Stimulated activated CD4-positive, alpha-beta T cell treated with anti-CD3 and anti-CD28 coated beads, Interleukin-15, amount 100 ng/mL, for 1 hour (primary cell): ENCODE measurements at regions not wholly inside any gene's neighbourhood (a gene's known extent, or its start where the extent isn't known, plus 50 kb on each side); places are given as distances from the start of the nearest gene placed in this dataset.
"Not testable (repeated sequence)": the region's sequence is repeated elsewhere in the genome, so short reads cannot be mapped to it uniquely, and the experiment has no call there.

ENCODE experiments used
- DNase-seq, 2 donors: peaks; one replicate each; pipeline ENCODE4 v3.0.0-alpha.2; 2020; ENCODE audit warnings: low read depth in 1 of 2, low spot score in 1 of 2

DNA sequence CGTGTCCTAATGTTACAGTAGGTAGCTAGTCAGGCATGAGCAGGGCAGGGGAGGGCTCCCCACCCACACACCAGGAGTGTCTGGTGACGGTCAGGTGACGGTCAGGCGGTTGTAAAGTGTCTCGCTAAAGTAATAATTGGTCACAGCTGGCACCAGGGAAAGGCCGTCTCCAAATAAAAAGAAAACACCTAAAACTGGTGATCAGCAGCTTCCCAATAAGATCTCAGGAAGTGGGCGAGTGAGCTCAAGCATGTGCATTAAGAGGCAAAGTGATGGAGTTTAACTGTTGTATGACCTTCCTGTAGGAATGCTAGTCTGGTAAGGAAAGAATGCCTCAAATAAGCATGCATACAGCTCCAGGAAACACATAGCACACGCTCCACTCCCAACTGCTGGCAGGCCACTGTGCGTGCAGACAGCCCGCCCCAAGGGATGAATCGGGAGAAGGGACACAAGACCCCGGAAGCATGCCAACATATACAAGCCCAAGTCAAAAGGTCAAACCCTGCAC is 177.1 kb downstream of the RNF144A start:
- DNase-seq: no peak

DNA sequence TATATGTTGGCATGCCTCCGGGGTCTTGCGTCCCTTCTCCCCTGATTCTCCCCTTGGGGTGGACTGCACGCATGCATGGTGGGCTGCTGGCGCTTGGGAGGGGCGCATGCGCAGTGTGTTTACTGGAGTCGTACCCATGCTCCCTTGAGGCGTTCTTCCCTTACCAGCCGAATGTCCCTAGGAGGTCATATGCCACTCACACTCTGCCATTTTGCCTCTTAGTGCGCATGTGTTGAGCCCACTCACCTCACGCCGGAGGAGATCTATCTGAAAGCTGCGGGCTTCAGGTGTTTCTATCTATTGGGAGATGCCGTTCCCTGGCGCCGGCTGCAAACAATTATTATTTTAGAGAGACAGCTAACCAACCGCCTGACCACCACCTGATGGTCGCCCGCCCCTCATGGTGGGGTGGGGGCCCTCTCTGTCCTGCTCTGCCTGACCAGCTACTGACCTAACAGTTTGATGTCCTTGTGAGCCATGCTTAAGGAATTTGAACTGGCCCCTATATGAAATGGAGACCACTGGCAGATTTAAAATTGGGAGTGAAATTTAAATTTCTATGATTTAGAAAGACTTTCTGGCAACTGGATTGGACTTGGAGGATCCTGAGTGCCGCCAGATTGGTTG is 179.6 kb downstream of the RNF144A start:
- no peak for DNase-seq

DNA sequence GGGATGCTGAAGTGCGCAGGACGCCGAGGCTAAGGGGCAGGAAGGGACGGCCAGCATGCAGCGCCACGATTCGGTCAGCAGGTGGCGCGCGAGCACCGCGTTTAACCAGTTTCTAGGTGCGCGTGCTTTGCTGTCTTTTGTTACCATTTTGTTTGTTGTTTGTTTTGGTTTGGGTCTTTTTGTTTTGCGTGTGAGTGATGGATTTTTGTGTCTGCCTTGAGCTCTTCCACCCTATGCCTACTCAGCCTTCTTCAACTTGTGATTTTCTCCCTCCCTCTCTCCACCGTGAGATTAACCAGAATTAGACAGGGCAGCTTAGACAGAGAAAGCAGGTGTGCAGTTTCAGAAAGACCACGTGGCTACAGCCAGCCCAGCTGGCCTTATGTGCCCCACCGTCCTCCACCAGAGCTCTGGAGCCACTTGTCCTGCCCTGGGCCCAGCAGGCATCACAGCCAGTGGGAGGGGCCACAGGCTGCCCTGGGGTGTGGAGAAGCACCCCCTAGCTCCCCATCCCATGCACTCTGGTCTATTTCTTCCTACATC is 180.2 kb downstream of the RNF144A start:
- peak; percentile 46 to 68 for DNase-seq

DNA sequence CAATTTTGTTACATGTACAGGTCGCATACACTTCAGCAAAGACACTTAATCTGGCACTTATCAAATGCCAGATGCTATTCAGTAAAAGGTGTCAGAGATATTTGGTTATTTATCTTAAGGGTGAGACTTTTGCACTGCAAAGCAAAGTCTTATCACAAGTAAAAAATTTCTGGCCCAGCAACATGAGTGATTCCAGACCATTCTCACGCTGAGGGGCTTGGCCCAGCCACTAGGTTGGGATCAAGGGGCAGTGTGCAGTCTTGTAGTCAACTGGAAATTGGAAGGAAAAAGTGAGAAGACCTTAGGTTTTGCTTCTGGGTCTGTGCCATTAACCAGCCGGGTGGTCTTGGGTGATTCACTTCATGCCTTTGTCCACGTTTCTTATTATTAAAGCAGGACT is 181.6 kb downstream of the RNF144A start:
- DNase-seq: no peak

DNA sequence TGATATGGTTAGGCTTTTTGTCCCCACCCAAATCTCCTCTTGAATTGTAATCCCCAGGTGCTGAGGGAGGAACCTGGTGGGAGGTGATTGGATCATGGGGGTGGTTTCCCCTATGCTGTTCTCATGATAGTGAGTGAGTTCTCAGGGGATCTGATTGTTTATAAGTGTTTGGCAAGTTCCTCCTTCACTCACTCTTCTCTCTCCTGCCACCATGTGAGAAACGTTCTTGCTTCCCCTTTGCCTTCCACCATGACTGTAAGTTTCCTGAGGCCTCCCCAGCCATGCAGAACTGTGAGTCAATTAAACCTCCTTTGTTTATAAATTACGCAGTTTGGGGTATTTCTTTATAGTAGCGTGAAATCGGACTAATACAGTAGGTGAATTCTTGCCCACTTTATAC is 182.5 kb downstream of the RNF144A start:
- DNase-seq: not testable (repeated sequence)

DNA sequence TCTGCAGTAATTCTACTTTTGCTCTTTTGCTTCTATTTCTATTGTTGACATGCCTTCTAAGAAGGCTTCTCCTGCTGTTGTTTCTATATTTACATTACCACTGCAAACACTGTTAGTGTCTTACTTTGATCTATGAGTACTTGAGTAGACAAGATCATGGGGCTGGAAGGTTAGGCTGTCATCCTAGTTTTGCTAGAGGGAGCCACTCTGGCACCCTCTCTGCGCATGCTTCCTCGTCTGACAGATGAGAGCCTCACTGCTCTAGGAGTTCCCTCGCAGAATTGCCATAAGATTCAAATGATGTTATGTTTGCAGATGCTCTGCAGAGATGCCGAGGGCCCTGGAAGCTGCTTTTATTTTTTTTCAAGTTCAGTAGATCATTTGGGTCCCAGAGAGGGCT is 185.6 kb downstream of the RNF144A start:
- no peak for DNase-seq

DNA sequence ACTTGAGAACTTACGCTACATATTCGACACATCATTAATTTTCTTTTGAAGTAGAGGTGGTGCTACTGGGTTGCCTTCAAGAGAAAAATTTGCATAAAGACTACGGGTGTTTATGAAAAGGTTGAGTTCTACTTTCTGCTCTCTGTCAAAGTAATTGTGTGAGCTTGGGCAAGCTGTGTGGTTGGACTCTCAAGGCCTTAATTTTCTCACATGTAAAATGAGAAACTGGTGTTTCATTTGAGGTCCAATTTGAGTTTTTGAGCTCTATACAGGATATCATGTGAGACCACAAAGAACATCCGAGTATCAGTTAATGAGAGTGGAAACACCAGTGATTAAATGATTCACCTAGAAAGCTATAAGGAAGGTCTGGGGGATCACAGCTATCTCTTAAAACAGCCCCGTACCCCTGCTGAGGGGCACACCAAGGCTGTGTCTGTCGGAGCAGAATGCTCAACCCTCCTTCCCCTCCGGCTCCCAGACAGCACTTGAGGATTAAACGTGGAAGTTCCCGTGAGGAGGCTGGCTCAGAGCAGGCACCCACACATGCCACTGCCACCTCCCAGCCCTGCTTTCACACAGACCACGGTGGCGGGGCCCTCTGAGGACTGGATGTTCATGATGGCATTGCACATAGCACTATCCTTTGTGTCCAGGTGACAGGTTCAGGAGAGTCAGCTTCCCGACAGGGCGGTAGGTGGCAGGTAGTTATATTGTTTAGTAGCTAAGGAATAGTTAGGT is 191.8 kb downstream of the RNF144A start:
- no peak for DNase-seq

DNA sequence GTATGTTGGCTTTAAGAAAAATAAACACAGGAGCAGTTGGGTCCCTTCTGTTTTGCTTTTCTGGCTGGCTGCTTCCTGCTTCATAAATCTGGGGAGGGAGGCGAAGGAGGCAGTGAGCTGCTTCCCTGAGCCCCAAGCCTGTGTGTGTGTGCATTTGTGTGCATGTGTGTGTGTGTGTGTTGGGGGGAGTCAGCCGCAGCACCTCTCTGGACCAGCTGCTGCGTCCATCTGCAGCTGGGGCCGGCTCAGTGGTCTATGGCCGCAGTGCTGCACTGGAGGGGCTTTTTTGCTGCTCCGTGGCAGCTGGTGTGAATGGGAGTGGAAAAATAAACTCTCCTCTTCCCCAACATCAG is 192.3 kb downstream of the RNF144A start:
- no peak for DNase-seq

DNA sequence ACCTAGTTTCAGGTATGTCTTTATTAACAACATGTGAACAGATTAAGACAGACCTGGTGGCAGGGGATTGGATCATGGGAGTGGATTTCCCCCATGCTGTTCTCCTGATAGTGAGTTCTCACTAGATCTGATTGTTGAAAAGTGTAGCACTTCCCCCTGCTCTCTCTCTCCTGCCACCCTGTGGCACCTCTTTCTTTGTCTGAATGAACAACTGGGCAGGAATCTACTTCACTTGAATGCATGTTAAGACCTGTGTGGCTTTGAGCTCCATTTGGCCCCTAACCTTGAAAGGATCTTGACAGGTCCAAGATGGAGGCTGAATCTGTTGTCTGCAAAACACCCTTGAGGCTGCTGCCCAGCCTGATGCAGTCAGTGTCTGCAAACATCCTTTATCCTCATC is 194.4 kb downstream of the RNF144A start:
- no peak for DNase-seq

DNA sequence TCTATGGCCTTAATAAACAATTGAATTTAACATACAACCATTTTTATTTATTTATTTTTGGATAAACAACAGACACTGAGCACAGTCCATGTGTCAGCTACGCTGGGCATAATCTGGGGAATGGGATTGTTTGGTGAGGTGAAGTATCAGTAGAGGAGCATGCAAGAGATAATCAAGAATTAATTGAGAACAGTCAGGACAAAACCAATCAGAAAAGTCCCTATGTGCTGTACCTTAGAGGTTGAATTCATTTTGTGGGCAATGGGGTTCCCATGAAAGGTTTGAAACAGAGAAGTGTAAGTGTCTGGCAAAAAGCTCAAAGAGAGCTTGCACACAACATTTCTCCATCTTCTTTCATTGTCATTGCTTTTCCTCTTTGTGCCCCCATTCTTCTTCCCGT is 198.2 kb downstream of the RNF144A start:
- DNase-seq: no peak

DNA sequence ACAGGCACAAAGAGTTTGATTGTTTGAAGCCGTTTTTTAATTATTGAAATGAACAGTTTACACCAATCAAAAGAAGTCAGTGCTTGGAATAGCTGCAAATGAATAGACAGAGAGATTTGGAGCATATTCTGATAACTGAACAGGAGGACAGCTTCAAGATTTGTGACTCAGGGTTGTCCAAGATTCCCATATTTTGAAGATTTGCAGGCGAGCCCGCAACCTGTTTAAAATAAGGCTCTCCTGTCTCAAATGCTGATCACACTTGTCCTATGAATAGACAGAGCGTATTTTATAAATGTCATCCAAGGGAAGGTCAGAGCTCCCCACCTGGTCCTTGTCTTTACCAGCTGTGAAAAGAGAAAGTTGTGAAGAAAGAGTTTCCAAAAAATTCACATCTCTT is 198.7 kb downstream of the RNF144A start:
- no peak for DNase-seq

DNA sequence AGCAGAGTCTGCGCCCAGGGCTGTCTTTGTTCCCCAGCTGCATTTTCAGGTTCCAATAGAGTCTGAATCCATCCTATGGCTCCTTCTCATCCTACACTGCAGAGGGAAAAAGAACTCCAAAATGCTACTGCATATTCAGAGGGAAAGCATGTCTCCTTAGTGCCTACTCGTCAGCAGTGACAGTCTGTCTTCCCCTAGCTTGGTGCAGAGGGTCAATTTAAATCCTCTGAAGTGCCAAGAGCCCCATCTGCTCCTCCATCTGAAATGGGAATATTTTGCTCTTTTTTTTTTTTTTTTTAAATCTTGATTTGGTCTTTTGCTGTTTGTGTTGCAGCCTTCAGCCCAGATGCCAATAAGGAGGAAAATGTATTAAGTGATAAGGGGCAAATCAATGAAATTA is 199.3 kb downstream of the RNF144A start:
- DNase-seq: no peak

DNA sequence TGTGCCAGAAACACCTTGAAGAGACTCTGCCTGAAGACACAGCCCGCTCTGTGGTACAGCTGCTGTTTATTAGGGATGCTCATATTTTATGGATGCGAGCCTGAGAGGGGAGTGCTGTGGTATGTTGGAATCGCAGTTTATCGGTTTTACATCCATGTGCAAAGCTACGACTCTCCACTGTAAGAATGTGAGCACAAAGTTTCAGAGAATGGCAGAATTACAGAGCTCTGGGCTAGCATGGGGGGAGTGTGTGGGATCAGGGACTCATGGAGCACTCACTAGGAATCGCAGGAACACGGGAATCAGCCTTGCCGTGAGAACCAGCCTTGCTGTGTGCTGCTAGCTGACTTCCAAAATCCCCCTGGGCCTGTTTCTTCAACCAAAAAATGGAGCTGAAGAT is 199.9 kb downstream of the RNF144A start:
- DNase-seq: no peak

DNA sequence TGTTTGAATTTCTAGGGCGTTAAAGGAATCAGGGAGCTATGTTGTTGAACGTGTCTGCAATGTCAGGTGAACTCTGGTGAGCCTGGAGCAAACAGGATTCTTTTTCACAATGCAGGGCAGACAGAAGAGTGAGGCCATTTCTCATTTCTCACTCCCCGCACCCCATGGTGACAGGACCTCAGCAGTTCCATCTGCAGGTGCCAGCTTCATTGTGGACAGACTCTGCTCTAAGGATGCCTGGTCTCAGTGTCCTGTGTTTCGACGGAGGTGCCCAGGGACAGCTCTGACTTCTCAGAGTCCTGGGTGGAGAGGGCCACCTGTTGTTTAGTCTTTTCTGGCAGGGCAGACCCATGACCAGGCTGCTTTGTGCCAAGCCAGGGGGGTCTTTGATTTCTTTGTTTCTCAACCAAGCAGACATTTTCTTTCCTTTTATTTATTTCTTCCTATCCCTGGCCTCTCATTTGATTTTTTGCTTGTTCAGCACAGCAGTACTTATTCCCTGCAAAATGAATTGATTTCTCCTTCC is 201.5 kb downstream of the RNF144A start:
- DNase-seq: no peak

DNA sequence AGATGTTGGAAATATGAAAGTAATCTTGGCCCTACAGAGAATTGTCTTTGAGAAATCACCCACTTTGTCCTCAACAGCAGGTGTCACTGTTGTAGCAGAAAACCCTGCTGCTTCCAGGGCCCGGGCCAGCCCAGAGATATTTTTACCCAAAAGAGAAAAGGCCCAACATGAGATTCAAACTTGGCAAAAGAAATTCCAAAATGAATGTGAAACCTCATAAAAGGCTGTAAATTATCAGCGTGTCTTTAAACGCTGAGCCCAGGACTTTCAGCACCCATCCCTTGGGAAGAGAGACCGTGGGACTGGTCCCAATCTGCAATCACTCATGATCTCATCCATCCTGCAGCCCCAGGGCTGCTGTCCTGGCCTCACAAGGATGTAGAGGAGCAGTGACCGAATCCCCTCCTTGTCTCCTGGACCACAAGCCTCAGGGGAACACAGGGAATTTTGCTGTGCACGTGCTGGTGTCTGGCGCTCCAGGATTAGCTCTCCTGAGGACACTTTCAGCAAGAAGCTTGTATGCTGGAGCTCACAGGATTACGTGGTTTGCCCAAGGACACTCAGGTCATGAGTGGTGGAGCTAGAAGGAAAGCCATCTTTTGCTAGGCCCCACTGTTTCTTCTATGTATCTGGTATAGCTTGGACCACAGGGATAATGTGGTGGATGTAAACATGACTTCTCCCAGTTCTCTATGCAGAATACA is 202.1 kb downstream of the RNF144A start:
- DNase-seq: no peak

DNA sequence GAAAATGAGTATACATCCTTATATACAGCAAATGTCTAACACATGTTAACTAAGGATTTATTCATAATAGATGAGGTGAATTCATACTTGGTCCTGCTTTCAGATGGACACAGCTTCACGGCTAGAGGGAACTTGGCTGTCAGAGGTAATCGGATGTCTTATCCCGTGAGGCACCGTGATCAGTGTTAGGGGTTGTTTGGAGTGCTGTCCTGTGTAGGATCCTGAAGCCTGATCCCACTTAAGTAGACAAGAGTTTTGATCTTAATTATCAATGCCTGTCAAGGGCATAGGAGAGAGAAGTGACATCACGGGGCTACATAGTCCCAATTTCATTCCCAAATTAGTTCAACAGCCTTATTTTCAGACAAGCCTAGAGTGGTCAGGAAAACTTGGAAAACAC is 204.6 kb downstream of the RNF144A start:
- DNase-seq: no peak

DNA sequence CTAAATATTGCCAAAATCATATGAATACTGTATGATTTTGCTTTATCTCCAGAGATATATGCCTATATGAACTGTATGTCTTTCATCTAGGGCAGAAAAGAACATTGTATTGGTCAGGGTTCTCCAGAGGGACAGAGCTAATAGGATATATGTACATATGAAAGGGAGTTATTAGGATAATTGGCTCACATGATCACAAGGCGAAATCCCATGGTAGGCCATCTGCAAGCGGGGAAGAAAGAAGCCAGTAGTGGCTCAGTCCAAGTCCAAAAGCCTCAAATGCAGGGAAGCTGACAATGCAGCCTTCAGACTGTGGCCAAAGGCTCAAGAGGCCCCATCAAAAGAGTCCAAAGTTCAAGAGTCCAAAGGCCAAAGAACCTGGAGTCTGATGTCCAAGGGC is 209.9 kb downstream of the RNF144A start:
- DNase-seq: no peak

DNA sequence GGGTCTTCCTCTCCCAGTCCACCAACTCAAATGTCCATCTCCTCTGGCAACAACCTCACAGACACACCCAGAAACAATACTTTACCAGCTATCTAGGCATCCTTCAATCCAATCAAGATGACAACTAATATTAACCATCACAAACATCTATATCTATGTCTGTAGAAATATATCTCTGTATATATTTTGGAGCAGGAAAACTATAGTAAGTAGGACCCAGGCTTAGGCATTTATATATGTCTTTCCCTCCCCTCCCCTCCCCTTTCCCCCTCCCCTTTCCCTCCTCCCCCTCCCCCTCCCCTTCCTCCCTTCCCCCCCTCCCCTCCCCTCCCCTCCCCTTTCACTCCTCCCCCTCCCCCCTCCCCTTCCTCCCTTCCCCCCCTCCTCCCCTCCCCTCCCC is 210.5 kb downstream of the RNF144A start:
- no peak for DNase-seq

DNA sequence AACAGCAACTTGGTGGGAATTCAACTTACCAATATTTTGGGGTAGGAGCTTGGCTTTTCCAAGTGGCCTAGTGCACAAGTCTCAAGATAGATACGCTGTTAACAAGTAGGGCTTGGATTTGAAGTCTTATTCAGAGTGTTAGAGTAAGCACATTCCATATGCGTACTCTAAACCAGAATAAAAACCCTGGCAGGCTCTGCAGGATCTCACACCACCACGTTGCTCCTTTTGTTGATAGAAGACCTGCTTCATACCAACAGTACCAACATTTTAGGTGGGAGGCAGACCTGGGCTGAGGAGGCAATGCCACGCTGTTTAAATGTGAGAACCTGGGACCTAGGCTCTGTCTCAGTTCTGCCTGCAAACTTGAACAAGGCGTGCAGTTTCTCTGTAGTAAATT is 214.0 kb downstream of the RNF144A start:
- DNase-seq: no peak

DNA sequence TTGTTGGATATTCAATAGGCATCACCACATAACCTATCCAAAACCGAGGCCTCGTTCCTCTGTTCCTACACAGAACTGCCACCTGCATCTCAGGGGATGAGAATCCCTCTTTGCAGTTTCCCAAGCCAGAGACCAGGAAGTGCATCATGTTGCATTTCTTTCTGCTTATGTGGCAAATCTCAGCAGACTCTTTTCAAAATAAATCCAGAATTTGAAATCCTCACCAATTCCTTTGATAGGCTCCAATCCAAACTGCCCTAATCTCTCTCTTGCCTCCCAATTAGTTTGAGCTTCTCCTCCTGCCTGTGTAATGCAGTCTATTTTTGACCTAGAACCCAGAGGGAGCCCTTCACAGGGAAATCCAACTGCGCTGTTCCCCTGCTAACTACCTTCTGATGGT is 215.5 kb downstream of the RNF144A start:
- no peak for DNase-seq

DNA sequence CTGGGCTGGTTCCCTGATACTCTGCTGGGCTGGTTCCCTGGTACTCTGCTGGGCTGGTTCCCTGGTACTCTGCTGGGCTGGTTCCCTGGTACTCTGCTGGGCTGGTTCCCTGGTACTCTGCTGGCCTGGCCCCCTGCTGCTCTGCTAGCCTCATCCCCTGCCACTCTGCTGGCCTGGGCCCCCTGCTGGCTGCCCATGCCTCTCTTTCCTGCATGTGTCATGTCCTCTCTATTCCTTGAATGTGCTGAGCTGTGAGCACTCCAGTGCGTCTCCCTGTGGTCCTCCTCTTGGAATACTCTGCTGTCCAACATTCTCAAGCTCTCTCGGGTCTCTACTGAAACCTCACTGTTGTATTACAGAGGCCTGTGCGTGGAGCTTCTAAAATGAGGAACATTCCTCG is 216.3 kb downstream of the RNF144A start:
- no peak for DNase-seq

DNA sequence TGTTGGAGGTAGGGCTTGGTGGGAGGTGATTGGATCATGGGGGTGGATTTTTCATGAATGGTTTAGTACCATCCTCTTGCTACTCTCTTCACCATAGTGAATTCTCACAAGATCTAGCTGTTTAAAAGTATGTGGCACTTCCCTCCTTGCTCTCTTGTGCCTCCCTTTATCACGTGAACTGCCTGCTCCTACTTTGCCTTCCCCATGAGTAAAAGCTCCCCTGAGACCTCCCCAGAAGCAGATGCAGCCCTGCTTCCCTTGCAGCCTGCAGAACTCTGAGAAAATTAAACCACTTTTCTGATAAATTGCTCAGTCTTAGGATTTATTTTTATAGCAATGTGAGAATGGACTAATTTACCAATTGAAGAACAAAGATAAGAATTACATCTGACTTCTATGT is 223.1 kb downstream of the RNF144A start:
- no peak for DNase-seq
